ENCODE measurements at regions not wholly inside any gene's neighbourhood (a gene's known extent, or its start where the extent isn't known, plus 50 kb on each side); places are given as distances from the start of the nearest gene placed in this dataset.

DNA sequence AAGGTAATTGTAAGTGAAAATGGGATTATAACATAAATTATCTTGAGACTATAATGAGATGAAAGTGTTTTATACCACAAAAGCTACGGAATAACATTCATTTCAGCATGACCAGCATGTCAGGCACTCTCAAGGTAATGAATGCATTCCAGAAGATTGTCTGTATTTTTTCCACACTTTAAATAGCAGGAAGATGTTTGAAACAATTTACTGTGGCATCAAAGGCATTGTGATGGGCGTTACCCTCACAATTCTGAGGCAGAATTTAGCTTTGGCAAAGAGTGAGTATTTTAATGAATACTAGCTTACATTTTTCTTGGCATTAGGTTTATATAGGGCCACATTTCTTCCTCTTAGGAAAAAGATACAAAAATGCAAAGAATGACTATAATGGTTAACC, 627.2 kb downstream of the BCKDHB start:
- TF ChIP-seq, protein P1, sequence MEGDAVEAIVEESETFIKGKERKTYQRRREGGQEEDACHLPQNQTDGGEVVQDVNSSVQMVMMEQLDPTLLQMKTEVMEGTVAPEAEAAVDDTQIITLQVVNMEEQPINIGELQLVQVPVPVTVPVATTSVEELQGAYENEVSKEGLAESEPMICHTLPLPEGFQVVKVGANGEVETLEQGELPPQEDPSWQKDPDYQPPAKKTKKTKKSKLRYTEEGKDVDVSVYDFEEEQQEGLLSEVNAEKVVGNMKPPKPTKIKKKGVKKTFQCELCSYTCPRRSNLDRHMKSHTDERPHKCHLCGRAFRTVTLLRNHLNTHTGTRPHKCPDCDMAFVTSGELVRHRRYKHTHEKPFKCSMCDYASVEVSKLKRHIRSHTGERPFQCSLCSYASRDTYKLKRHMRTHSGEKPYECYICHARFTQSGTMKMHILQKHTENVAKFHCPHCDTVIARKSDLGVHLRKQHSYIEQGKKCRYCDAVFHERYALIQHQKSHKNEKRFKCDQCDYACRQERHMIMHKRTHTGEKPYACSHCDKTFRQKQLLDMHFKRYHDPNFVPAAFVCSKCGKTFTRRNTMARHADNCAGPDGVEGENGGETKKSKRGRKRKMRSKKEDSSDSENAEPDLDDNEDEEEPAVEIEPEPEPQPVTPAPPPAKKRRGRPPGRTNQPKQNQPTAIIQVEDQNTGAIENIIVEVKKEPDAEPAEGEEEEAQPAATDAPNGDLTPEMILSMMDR (IDR thresholded peaks at IDR 0.05), result no peak
- TF ChIP-seq ZFX (IDR thresholded peaks at IDR 0.05; ENCODE audit: borderline replicate concordance), result no peak

Measured in 22Rv1 (cell line).